HG03025 (cell line): ENCODE measurements at regions not wholly inside any gene's neighbourhood (a gene's known extent, or its start where the extent isn't known, plus 50 kb on each side); places are given as distances from the start of the nearest gene placed in this dataset.

Experiments
- ATAC-seq: cut with Tn5 transposase; IDR thresholded peaks from one replicate; pipeline ENCODE4 v1.9.1; 2021; ENCODE audit warnings: mild to moderate bottlenecking, moderate library complexity; ENCODE audit not compliant: unreplicated experiment, low FRiP score

DNA sequence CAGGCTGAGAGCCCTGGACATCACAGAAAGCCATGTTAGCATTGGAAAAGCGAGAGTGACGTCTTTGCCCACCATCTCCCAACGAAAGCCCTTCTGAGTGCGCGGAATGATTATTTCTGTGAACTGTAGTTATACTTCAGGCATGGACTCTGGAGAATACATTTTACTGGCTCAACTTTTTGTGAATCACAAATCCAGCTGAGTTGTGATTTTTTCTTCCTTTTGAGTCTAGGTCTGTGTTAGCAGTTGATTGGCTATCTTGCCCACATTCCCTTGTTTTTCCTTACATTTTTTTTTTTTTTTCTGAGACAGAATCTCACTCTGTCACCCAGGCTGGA lies 183.1 kb downstream of the INO80D start:
- no peak for ATAC-seq

DNA sequence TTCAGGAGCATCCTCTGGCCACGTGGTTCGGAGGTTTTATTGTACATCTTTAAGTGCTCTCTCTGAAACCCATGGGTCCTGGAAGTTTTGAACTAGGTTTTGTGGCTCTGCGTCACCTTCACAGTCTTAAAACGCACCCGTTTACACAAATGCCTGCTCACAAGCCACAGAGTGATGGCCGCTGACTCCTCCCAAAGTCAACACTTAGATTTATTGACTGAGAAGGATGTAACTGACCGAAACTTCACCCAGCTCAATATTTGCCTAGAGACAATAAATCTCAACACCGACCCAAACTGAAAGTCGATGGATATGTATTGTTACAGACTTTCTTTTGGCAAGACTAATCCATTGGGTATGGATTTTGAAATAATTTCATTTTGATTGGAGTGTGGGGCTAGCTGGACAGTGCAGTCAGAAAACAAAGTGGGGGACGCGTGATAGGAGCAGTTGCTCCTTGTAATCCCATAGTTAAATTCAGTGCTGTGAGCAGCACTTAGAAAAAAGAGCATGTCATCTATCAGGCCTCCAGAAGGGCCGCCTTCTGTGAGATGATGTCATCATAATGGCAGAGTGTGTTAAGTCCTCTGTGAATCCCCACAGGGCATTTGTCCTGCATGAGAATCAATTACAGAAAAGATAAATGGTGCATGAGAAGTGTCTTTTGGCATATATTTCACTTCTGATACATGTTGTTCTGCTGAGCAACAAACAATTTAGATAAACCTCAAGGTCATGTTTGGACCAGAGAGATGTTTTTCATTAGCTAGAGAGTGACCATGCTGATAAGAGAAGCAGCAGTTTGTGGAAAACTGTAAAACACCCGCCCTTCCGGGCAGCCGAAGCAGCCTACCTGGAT lies 183.7 kb downstream of the INO80D start:
- ATAC-seq, result no peak

DNA sequence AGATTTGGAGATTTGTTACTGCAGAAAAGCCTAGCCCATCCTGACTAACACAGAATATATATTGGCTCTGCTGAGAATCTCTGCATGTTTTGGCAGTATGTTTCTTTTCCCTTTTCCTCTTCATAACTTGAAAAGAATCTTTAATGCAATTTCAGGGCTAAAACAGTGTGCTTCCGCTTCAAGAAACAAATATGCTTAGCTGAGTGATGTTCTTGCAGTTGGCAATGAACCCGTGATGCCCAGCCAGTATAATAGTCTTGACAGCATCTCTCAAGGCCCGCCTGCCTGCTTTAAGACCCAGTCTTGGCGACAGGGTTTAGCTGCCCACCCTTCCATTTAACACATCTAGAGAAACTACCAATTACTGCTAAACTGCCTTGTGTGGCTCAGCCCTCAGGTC lies 184.5 kb downstream of the INO80D start:
- no peak for ATAC-seq

DNA sequence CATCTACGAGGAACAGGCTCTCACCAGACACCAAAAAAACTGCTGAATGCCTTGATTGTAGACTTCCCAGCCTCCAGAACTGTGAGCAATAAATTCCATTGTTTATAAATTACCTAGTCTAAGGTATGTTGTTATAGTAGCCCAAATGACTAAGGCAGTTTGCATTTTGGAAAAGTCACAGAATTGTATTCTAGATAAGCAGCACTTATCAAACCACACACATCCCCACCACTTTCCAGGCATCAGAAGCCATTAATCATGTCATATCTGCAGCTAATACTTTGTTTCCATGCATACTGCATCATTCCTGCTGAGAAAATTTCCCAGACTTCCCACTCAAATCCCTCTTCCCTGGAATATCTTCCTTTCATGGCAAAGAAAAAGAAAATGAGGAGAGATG lies 187.2 kb downstream of the INO80D start:
- no peak for ATAC-seq

DNA sequence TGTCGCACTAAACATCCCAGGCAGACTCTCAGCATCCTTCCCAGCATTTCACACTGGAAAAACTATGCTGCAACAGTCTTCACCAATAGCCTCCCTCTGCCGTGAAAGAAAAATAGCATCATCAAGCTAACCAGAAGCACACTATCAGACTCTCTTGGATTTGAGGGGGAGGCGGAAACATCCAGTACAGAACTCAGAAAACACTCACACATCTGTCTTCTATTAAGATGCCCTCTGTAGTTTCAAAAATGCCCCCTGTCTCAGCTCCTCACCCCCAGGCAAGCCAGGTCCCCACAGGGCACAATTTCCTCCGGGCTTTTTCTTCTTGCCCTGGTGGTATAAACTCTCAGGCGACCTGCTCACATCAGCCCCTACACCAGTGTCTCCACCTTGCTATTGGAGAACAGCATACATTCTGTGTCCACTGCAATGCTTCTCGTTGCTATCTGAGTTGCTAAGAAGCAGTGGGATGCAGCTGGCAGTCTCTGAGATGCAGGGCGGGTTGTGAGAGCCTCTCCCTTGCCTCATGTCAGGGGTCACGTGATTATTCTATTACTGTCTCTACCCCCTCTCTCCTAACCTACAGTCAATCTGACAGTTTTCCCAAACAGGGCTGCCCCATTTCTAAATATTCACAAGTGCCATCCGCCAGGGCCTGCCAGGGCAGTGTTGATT lies 189.9 kb downstream of the INO80D start:
- ATAC-seq, result no peak

DNA sequence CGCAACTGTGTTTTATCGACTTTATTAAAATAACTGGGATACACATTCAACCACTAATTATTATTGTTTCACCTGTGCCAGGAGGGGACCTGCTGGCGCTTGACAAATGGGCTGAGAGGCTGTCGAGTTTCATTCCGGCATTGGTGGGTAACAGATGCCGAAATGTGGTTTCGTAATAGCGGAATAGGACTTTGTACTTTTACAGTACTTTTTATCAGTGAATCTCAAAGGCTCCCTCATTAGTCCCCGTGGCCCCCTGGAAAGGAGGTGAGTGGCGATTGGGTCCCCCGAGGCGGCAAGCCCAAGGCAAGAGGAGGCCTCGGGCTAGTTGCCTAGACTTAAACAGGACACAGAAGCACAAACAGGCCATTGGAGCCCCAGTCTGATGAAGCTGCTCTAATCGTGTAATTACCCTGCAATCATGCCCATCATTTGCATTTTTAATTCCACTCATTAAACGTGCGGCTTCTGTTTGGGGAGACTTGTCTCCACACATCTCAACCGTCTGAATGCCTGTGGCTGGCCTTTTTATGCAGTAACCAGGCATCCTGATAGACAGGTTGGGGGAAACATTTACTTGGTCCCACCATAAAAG lies 193.2 kb downstream of the INO80D start:
- ATAC-seq, result no peak

DNA sequence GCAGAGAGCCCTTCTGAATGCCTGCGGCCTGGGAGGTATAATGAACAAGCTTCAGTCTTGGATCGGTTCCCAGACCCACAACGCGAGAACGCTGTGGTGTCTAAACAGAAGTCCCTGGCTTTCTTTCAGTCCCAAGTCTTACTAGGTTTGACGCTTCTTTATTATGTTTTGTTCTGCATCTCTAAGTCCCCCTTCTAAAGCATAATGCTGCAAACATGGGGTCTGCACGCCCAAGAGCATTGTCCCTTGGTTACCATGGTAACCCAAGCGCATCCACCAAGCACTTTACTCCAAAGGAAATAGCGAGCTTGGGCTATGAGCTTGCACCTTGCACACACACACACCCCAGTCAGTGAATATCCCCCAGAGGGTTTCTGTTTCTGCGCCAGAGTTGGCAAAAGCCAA lies 193.7 kb downstream of the INO80D start:
- ATAC-seq, result no peak

DNA sequence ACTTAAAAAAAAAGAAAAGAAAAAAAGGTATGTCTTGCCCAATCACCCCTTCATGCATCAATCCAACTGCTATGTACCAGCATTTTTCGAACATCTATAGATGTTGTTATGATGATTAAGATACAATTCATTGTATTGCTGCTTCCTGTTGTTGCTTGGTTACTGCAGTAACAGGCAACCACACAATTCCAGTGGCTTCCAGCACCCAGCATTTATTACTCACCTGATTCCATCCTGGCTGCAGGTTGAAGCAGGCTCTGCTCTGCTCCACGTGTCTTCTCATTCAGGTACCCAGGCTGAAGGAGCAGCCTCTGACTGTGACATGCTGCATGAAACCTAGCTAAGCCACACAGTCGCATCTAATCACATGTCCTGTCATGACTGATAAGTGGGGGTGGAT lies 196.9 kb downstream of the INO80D start:
- ATAC-seq, result no peak

DNA sequence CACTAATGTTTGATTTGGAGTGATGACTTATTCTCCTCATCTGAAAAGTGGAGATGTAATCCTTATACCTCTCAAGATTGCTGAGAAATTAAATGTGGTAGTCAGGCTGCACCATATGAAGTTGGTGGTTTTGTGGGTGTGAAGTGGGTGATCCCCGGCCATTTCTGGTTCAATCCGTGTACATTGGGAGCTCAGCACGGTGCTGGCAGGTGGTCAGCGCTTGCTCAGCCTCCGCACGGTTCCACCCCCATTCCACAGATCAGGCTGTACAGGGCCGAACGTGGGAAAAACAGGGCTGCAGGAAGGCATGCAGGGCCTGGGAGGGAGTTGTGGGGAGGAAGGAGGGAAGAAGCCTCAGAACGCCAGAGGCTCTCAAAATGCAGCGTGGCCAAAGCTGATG lies 198.3 kb downstream of the INO80D start:
- ATAC-seq, result no peak

DNA sequence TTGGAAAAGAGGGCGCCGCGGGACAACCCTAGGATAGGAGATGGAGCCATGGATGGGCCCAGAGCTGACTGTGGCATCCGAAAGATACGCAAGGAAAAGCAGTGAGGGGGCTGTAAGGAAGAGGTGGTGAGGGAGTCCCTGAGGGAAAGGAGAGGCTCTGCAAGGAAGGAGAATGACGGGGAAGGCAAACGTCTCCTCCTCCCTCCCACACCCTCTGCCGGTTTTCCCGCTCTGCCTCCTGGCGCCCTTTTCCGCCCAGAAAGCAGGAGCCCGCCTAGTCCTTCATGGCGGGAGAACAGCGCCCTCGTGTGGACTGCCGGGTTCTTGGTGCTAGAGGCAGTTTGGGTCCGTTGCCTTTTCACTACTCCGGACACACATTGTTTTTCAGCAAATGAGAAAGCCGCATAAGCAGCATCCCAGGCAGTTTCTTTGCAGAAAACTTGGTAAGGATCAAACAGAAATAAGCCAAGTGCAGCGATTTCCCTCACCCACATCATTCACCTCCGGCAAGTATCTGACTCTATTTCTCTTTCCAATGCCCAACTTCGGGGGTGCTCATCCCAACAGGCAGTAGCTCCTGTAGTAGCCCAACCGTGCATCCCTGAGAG lies 200.4 kb downstream of the INO80D start:
- no peak for ATAC-seq

DNA sequence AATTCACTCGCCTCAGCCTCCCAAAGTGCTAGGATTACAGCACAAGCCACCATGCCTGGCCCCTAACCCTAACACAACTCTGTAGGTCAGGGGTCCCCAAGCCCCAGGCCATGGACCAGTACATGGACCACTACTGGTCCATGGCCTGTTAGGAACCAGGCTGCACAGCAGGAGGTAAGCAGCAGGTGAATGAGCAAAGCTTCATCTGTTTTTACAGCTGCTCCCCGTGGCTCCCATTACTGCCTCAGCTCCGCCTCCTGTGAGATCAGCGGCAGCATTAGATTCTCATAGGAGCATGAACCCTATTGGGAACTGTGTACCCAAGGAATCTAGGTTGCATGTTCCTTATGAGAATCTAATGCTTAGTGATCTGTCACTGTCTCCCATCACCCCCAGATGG lies 201.7 kb downstream of the NRP2 start:
- ATAC-seq, result no peak

DNA sequence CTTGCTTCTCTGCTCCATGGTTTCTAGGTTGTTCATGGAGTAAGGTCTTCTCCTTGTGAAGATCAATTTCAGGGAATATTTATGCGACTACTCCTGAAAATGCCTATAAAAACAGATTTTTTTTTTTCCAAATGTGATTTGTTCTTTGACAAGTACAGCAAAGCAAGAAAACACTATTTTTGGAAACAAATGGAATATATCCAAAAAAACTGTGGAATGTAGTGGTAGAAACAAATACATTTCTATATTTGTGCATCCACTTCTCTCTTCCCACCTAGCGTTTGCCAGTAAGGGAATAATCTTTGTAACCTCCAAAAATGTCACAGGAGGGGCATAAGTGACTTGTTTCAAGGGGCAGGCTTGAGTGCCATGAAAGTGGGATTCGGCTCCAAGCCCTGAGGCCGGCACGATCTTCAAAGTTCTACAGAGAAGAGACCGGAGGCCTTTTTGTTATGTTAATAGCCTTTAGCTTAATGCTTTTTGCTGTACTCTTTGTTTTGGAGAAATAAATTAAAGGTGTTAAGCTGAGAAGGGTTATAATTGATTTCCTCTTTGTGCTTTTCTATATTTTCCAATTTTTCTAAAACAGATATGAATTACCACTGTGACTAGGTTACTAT lies 200.6 kb downstream of the NRP2 start:
- ATAC-seq, result no peak

DNA sequence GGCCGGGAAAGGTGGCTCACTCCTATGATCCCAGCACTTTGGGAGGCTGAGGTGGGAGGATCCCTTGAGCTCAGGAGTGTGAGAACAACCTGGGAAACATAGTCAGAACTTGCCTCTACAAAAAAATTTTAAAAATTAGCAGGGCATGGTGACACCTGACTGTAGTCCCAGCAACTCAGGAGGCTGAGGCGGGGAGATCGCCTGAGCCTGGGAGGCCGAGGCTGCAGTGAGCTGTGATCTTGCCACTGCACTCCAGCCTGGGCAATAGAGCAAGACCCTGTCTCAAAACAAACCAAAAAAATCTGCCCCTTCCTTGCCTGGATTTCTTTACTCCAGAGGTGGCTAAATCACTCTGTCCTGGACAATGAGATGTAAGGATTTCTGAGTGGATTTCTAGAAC lies 197.7 kb downstream of the NRP2 start:
- ATAC-seq, result no peak

DNA sequence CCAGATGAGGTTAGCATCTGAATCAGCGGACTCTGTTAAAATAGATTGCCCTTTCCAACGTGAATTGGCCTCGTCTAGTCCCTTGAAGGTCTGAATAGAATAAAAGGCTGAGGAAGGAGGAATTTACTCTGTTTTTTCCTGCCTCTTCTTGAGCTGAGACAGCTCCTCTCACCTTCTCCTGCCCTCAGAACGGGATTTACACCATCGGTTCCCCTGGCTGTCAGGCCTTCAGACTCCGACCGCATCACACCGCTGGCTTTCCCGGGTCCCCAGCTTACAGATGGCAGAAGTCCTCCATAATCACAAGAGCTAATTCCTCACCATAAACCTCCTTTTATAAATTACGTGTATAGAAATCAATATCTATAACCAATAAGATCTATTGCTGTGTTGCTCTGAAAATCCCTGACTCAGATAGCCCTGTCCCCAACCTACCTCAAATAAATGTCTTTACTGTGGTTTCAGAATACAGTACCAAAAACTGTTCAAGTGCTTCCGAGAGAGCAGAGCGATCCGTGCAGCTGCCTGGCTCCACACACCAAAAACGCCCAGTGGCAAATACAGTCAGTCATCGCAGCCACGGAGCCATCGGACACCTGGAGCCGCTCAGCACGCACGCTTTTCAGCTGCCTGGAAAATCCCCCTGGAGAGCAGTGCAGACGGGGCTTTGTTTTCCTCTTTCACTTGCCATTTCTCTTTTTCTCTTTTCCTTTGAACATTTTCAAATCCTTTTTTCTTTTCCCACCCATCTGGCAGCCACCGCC lies 196.9 kb downstream of the NRP2 start:
- ATAC-seq, result no peak

DNA sequence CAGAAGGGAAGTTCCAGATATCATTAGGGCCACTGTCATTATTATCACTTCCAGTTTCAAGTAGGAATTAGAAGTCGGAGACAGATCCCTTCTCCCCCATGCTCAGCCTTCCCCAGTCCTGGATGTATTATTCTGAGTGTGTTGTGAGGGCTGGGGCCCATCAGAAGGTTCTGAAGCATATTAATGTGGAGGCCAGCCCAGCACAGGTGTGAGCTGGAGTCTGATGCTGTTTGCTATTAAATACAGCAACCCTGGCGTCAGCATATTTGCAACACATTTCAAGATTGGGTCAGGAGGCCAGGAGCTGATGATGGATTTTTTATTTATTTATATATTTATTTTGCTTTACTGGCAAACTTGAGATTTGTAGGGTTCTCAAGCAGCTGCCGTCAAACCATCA lies 195.2 kb downstream of the NRP2 start:
- no peak for ATAC-seq

DNA sequence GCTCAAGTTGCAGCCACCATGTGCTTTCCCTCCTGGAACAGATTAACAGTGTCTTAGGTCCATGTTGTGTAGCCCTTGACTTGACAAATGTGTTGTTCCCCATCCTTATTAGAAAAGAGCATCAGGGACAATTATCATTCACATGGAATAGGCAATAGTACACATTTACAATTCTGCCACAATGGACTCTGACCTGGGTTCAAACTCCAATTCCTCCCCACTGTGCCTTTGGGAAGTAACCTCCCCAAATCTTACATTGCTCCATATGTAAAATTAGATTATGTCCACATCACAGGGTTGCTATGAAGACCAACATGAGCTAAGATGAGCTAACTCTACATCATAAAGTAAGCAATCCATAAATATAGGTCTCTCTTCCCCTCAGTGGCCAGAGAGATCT lies 193.8 kb downstream of the NRP2 start:
- ATAC-seq, result no peak

DNA sequence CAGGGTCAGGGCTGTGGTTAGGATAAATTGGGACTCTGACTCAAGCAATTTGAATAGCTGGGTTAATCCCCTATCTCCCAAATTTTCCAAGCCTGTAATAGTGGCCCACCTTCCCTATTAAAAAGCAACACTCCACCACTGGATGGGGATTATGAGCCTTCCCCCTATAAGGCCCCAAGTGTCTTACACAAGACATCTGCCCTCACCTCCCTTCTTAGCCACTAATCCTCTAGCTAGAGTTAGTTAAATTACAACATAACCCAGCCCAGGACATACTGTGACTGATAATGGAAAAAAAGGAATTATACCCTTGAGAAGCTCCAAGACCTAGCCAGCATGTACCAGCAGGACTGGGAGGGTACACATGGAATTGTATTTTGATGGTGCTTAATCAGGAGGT lies 190.4 kb downstream of the NRP2 start:
- ATAC-seq, result no peak

DNA sequence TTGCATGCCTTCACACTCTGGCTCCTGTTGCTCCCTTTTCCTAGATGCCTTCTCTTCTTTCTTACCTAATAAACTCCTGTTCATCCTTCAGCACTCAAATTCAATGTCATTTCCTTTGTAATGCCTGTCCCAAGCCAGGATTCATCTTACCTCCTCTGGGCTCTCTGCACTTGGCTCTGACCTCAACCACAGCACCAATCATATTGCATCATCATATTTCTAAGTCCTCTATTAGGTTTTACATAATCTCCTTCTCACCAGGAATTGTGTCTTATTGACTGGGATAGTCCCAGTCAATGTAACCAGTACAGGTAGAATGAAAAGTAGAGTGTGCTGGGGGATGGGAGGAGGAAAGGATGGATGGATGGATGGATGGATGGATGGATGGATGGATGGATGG lies 187.1 kb downstream of the NRP2 start:
- no peak for ATAC-seq

DNA sequence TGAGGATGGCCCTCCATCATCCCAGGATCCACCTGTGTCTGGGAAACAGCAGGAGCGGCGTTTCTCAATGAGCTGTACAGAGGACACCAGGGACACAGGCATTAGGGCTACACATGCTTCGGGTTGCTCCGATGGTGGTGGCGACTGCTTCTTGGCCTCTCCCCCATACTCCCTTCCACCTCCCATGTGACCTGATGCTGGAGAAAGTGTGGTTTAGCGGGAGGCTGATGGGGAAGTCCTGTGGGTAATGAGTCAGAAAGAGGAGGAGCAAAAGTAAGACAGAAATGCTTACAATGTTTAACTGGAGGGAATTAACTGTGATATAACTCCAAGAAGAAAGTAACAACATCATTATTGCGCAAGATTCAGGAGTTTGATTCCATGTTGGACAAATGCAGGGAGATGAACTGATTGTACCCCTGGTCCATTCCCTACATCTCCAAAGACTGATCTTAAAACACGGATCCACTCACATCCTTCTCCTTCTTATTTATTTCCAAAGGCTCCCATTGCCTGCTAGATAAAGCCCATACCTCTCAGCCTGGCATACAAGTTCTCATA lies 186.6 kb downstream of the NRP2 start:
- ATAC-seq, result no peak

DNA sequence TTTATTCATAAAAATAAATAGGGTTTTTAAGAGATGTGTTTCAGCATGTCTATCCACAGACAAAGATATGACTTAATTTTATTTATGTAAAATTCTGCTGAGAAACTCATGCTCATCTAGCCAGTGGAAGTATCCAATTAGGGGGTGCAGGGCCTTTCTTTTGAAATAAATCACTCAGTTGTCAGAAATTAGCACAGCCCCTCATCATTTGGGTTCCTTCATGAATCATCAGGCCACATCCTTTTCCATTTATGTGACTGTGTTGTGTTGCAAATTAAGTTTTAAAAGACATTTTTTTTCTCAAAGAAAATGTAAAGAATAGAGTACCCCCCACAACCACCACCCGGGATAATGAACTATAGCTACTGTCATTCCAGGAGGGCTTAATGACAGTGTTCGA lies 185.8 kb downstream of the NRP2 start:
- no peak for ATAC-seq
